SU-DHL-6 (cell line): ENCODE measurements at regions not wholly inside any gene's neighbourhood (a gene's known extent, or its start where the extent isn't known, plus 50 kb on each side); places are given as distances from the start of the nearest gene placed in this dataset.

Experiments used
- CTCF ChIP-seq: fragments of 200-600 bp; sonication (generic); IDR thresholded peaks from one replicate; pipeline ENCODE4 v1.5.1; 2017; ENCODE audit warnings: antibody characterized with exemption, mild to moderate bottlenecking, low read length, moderate library complexity; ENCODE audit not compliant: insufficient read depth, poor library complexity, severe bottlenecking
- EZH2phosphoT487 ChIP-seq: fragments of 200-600 bp; sonication (generic), shearing (Covaris generic); conservative IDR thresholded peaks from 2 replicates; pipeline ENCODE4 v1.6.1; 2018; ENCODE audit warnings: mild to moderate bottlenecking, antibody characterized with exemption, low read length, moderate library complexity, mixed read lengths

GRCh38 chr21:25161571-25161970 is 445.7 kb downstream of the MRPL39 start:
- TF ChIP-seq CTCF = no peak
- no peak for TF ChIP-seq EZH2phosphoT487
